KOPT-K1 (cell line): ENCODE measurements at regions not wholly inside any gene's neighbourhood (a gene's known extent, or its start where the extent isn't known, plus 50 kb on each side); places are given as distances from the start of the nearest gene placed in this dataset.

Source experiments
- H3K27ac ChIP-seq: fragments of 200-600 bp; sonication (generic); 2 replicates; pipeline ENCODE4 v1.5.1; 2016; ENCODE audit warnings: antibody characterized with exemption, mild to moderate bottlenecking, low read depth, low read length; ENCODE audit not compliant: poor library complexity, severe bottlenecking
- H3K36me3 ChIP-seq: fragments of 200-600 bp; sonication (generic); 2 replicates; pipeline ENCODE4 v1.5.1; 2017; ENCODE audit warnings: antibody characterized with exemption, mild to moderate bottlenecking, low read length, moderate library complexity; ENCODE audit not compliant: insufficient read depth
- H3K9me3 ChIP-seq: fragments of 200-600 bp; sonication (generic); 2 replicates; pipeline ENCODE4 v1.5.1; 2017; ENCODE audit warnings: antibody characterized with exemption, low read length, mild to moderate bottlenecking; ENCODE audit not compliant: insufficient read depth, poor library complexity, severe bottlenecking

GRCh38 chr2:12376025-12376424 is 340.7 kb upstream of the TRIB2 start:
- Histone ChIP-seq H3K36me3 (no peaks in the 10 kb centered on the region), H3K27ac (peak overlapping the region; percentile 34)

GRCh38 chr2:12379143-12379542 is 337.6 kb upstream of the TRIB2 start:
- Histone ChIP-seq H3K9me3 (no peaks in the 10 kb centered on the region), H3K27ac (no peak overlapping the region)

More at GRCh38 chr2:12376025-12376424, 340.7 kb upstream of the TRIB2 start:
- H3K9me3 ChIP-seq, result no peaks in the 10 kb centered on the region

GRCh38 chr2:12381543-12382325 is 335.0 kb upstream of the TRIB2 start:
- Histone ChIP-seq H3K27ac (no peak overlapping the region), H3K9me3 (no peaks in the 10 kb centered on the region)

More at GRCh38 chr2:12379143-12379542, 337.6 kb upstream of the TRIB2 start:
- H3K36me3 ChIP-seq, result no peaks in the 10 kb centered on the region

GRCh38 chr2:12382366-12382765 is 334.4 kb upstream of the TRIB2 start:
- Histone ChIP-seq H3K27ac (no peak overlapping the region), H3K36me3 (no peaks in the 10 kb centered on the region), H3K9me3 (no peaks in the 10 kb centered on the region)

More at GRCh38 chr2:12381543-12382325, 335.0 kb upstream of the TRIB2 start:
- no peaks in the 10 kb centered on the region for H3K36me3 ChIP-seq

- H3K36me3 ChIP-seq, result no peaks in the 10 kb centered on the region
- H3K9me3 ChIP-seq, result no peaks in the 10 kb centered on the region
- H3K27ac ChIP-seq, result no peak overlapping the region
Measured at GRCh38 chr2:12389344-12390045, 327.2 kb upstream of the TRIB2 start.

GRCh38 chr2:12391116-12391515 is 325.6 kb upstream of the TRIB2 start:
- H3K27ac ChIP-seq, result no peak overlapping the region
- no peaks in the 10 kb centered on the region for H3K9me3 ChIP-seq
- H3K36me3 ChIP-seq, result no peaks in the 10 kb centered on the region

GRCh38 chr2:12396699-12397098 is 320.0 kb upstream of the TRIB2 start:
- Histone ChIP-seq H3K36me3 (no peaks in the 10 kb centered on the region), H3K27ac (no peak overlapping the region), H3K9me3 (no peaks in the 10 kb centered on the region)

- Histone ChIP-seq H3K9me3 (peaks cover 10% of the 10 kb centered on the region), H3K27ac (no peak overlapping the region), H3K36me3 (no peaks in the 10 kb centered on the region)
Measured at GRCh38 chr2:12397854-12398253, 318.9 kb upstream of the TRIB2 start.

GRCh38 chr2:12399240-12399639 is 317.5 kb upstream of the TRIB2 start:
- peaks cover 16% of the 10 kb centered on the region for H3K9me3 ChIP-seq
- no peak overlapping the region for H3K27ac ChIP-seq
- no peaks in the 10 kb centered on the region for H3K36me3 ChIP-seq

- Histone ChIP-seq H3K9me3 (peaks cover 16% of the 10 kb centered on the region), H3K27ac (no peak overlapping the region), H3K36me3 (no peaks in the 10 kb centered on the region)
Measured at GRCh38 chr2:12400543-12400942, 316.2 kb upstream of the TRIB2 start.

- H3K9me3 ChIP-seq, result peaks cover 16% of the 10 kb centered on the region
- no peaks in the 10 kb centered on the region for H3K36me3 ChIP-seq
- no peak overlapping the region for H3K27ac ChIP-seq
Measured at GRCh38 chr2:12402440-12403139, 314.1 kb upstream of the TRIB2 start.

GRCh38 chr2:12404497-12404896 is 312.2 kb upstream of the TRIB2 start:
- H3K9me3 ChIP-seq, result peaks cover 21% of the 10 kb centered on the region
- no peaks in the 10 kb centered on the region for H3K36me3 ChIP-seq

GRCh38 chr2:12407160-12407559 is 309.6 kb upstream of the TRIB2 start:
- H3K36me3 ChIP-seq, result no peaks in the 10 kb centered on the region
- no peak overlapping the region for H3K27ac ChIP-seq
- peaks cover 30% of the 10 kb centered on the region for H3K9me3 ChIP-seq

More at GRCh38 chr2:12404497-12404896, 312.2 kb upstream of the TRIB2 start:
- no peak overlapping the region for H3K27ac ChIP-seq

GRCh38 chr2:12412898-12413305 is 303.8 kb upstream of the TRIB2 start:
- no peaks in the 10 kb centered on the region for H3K36me3 ChIP-seq
- H3K27ac ChIP-seq, result peak overlapping the region; percentile 65
- peaks cover 17% of the 10 kb centered on the region for H3K9me3 ChIP-seq

GRCh38 chr2:12415536-12415935 is 301.2 kb upstream of the TRIB2 start:
- Histone ChIP-seq H3K27ac (no peak overlapping the region), H3K36me3 (no peaks in the 10 kb centered on the region), H3K9me3 (peaks cover 12% of the 10 kb centered on the region)
